Tibial artery (tissue), 4 donors: ENCODE measurements at regions not wholly inside any gene's neighbourhood (a gene's known extent, or its start where the extent isn't known, plus 50 kb on each side); places are given as distances from the start of the nearest gene placed in this dataset.

Experiments
- DNase-seq, 2 donors: peaks; one replicate each; pipeline ENCODE4 v3.0.0-alpha.2; 2019
- H3K27ac ChIP-seq, 2 donors: fragments of 200-600 bp; sonication (generic) in 1 of 2; 1 replicate in 1 of 2; 2 replicates in 1 of 2; pipeline ENCODE4 v1.5.1; 2018 to 2019; ENCODE audit warnings: mild to moderate bottlenecking in 1 of 2
- H3K27me3 ChIP-seq, 2 donors: fragments of 200-600 bp; sonication (generic) in 1 of 2; one replicate each; pipeline versions ENCODE4 v1.5.1 to v1.6.0; 2016 to 2019
- H3K36me3 ChIP-seq, 3 donors: fragments of 200-600 bp; sonication (generic) in 2 of 3; one replicate each; pipeline ENCODE4 v1.5.1; 2016 to 2019; ENCODE audit warnings: mild to moderate bottlenecking in 2 of 3
- H3K4me1 ChIP-seq, 4 donors: fragments of 200-600 bp; sonication (generic) in 2 of 4; 1 replicate in 3 of 4; 2 replicates in 1 of 4; pipeline ENCODE4 v1.5.1; 2016 to 2019
- H3K4me3 ChIP-seq, 2 donors: fragments of 200-600 bp; sonication (generic) in 1 of 2; 1 replicate in 1 of 2; 2 replicates in 1 of 2; pipeline ENCODE4 v1.5.1; 2018 to 2019; ENCODE audit warnings: mild to moderate bottlenecking in 2 of 2
- H3K9me3 ChIP-seq, 3 donors: fragments of 200-600 bp; sonication (generic) in 1 of 3; one replicate each; pipeline ENCODE4 v1.5.1; 2016 to 2019
- CTCF ChIP-seq, 2 experiments: fragments of 200-600 bp in 1 of 2; fragments of 450-650 bp in 1 of 2; IDR thresholded peaks; one replicate each; pipeline ENCODE4 v1.5.1; 2017 to 2019; ENCODE audit warnings: antibody characterized with exemption in 2 of 2, mild to moderate bottlenecking in 1 of 2, moderate library complexity in 1 of 2
- intact Hi-C: fragments of 100-400 bp; cut with DNase I; formaldehyde crosslinking; loops from one replicate; pipeline ENCODE4 v1.15.0; 2023; ENCODE audit warnings: low total_unique reads

GRCh38 chr4:28221536-28221935 is 1360.9 kb downstream of the STIM2 start:
- TF ChIP-seq CTCF (IDR thresholded peaks at IDR 0.05) = no peak
- intact Hi-C loops = no loop called here

GRCh38 chr4:28225050-28225449 is 1364.4 kb downstream of the STIM2 start:
- Histone ChIP-seq H3K27ac (no peak overlapping the region), H3K27me3 (no peaks in the 10 kb centered on the region), H3K9me3 (no peaks in the 10 kb centered on the region), H3K36me3 (no peaks in the 10 kb centered on the region), H3K4me1 (no peaks in the 10 kb centered on the region), H3K4me3 (no peak overlapping the region)
- intact Hi-C loops = no loop called here
- no peak for TF ChIP-seq CTCF (IDR thresholded peaks at IDR 0.05)
- DNase-seq = no peak

More at GRCh38 chr4:28221536-28221935, 1360.9 kb downstream of the STIM2 start:
- H3K9me3 ChIP-seq = no peaks in the 10 kb centered on the region
- H3K27ac ChIP-seq = no peak overlapping the region
- H3K4me1 ChIP-seq = no peaks in the 10 kb centered on the region
- no peak for DNase-seq
- H3K27me3 ChIP-seq = no peaks in the 10 kb centered on the region
- H3K36me3 ChIP-seq = no peaks in the 10 kb centered on the region
- no peak overlapping the region for H3K4me3 ChIP-seq

GRCh38 chr4:28225689-28226353 is 1365.2 kb downstream of the STIM2 start:
- Histone ChIP-seq H3K9me3 (no peaks in the 10 kb centered on the region), H3K36me3 (no peaks in the 10 kb centered on the region), H3K27me3 (no peaks in the 10 kb centered on the region), H3K27ac (no peak overlapping the region), H3K4me1 (no peaks in the 10 kb centered on the region), H3K4me3 (no peak overlapping the region)
- no peak for TF ChIP-seq CTCF (IDR thresholded peaks at IDR 0.05)
- no peak for DNase-seq
- intact Hi-C loops = no loop called here

- DNase-seq = no peak
Measured at GRCh38 chr4:28226962-28227361, 1366.3 kb downstream of the STIM2 start.

GRCh38 chr4:28227764-28228163 is 1367.1 kb downstream of the STIM2 start:
- no peak for DNase-seq
- intact Hi-C loops = no loop called here
- Histone ChIP-seq H3K27ac (no peak overlapping the region), H3K36me3 (no peaks in the 10 kb centered on the region), H3K4me1 (no peaks in the 10 kb centered on the region), H3K9me3 (no peaks in the 10 kb centered on the region), H3K27me3 (no peaks in the 10 kb centered on the region), H3K4me3 (no peak overlapping the region)
- no peak for TF ChIP-seq CTCF (IDR thresholded peaks at IDR 0.05)

More at GRCh38 chr4:28226962-28227361, 1366.3 kb downstream of the STIM2 start:
- Histone ChIP-seq H3K4me1 (no peaks in the 10 kb centered on the region), H3K27me3 (no peaks in the 10 kb centered on the region), H3K27ac (no peak overlapping the region), H3K36me3 (no peaks in the 10 kb centered on the region), H3K4me3 (no peak overlapping the region), H3K9me3 (no peaks in the 10 kb centered on the region)
- intact Hi-C loops = no loop called here
- TF ChIP-seq CTCF (IDR thresholded peaks at IDR 0.05) = no peak
